ENCODE measurements at regions not wholly inside any gene's neighbourhood (a gene's known extent, or its start where the extent isn't known, plus 50 kb on each side); places are given as distances from the start of the nearest gene placed in this dataset.

- no peaks in the 10 kb centered on the region for H3K9me3 ChIP-seq (ENCODE audit: control insufficient read depth, low read depth, low read length)
- DNase-seq = no peak
- no peaks in the 10 kb centered on the region for H3K4me1 ChIP-seq (ENCODE audit: control insufficient read depth, insufficient read depth, low read length)
- H3K36me3 ChIP-seq (ENCODE audit: control insufficient read depth, insufficient read depth, low read length) = no peaks in the 10 kb centered on the region
- no peak overlapping the region for H3K4me3 ChIP-seq (ENCODE audit: low read length)
- 100% methylated on average over 1 of the region's 4 CpGs for WGBS (ENCODE audit: insufficient coverage, low lambda C conversion rate)
- no peaks in the 10 kb centered on the region for H3K27me3 ChIP-seq (ENCODE audit: control insufficient read depth, insufficient read depth, low read length)
- H3K27ac ChIP-seq (ENCODE audit: low read length) = no peak overlapping the region
These were observed 84.3 kb upstream of the MAP1LC3B2 start for GRCh38 chr12:116474899-116475298.

GRCh38 chr12:116476227-116476822, 82.9 kb upstream of the MAP1LC3B2 start:
- Histone ChIP-seq H3K9me3 (ENCODE audit: control insufficient read depth, low read depth, low read length) (no peaks in the 10 kb centered on the region), H3K4me1 (ENCODE audit: control insufficient read depth, insufficient read depth, low read length) (no peaks in the 10 kb centered on the region), H3K4me3 (ENCODE audit: low read length) (no peak overlapping the region), H3K27me3 (ENCODE audit: control insufficient read depth, insufficient read depth, low read length) (no peaks in the 10 kb centered on the region), H3K36me3 (ENCODE audit: control insufficient read depth, insufficient read depth, low read length) (no peaks in the 10 kb centered on the region), H3K27ac (ENCODE audit: low read length) (no peak overlapping the region)
- DNase-seq = no peak
- 96% methylated on average over 3 of the region's 7 CpGs for WGBS (ENCODE audit: insufficient coverage, low lambda C conversion rate)

- Histone ChIP-seq H3K4me1 (ENCODE audit: control insufficient read depth, insufficient read depth, low read length) (no peaks in the 10 kb centered on the region), H3K36me3 (ENCODE audit: control insufficient read depth, insufficient read depth, low read length) (no peaks in the 10 kb centered on the region), H3K9me3 (ENCODE audit: control insufficient read depth, low read depth, low read length) (no peaks in the 10 kb centered on the region), H3K27me3 (ENCODE audit: control insufficient read depth, insufficient read depth, low read length) (no peaks in the 10 kb centered on the region), H3K27ac (ENCODE audit: low read length) (no peak overlapping the region), H3K4me3 (ENCODE audit: low read length) (no peak overlapping the region)
- WGBS (ENCODE audit: insufficient coverage, low lambda C conversion rate) = no CpG with 5 or more reads among the region's 6 CpGs
- DNase-seq = no peak
These were observed 80.9 kb upstream of the MAP1LC3B2 start for GRCh38 chr12:116478243-116478773.

GRCh38 chr12:116480210-116480810, 78.9 kb upstream of the MAP1LC3B2 start:
- no CpG with 5 or more reads among the region's 3 CpGs for WGBS (ENCODE audit: insufficient coverage, low lambda C conversion rate)
- H3K9me3 ChIP-seq (ENCODE audit: control insufficient read depth, low read depth, low read length) = no peaks in the 10 kb centered on the region
- no peak overlapping the region for H3K27ac ChIP-seq (ENCODE audit: low read length)
- H3K27me3 ChIP-seq (ENCODE audit: control insufficient read depth, insufficient read depth, low read length) = no peaks in the 10 kb centered on the region
- H3K36me3 ChIP-seq (ENCODE audit: control insufficient read depth, insufficient read depth, low read length) = no peaks in the 10 kb centered on the region
- no peak for DNase-seq
- no peaks in the 10 kb centered on the region for H3K4me1 ChIP-seq (ENCODE audit: control insufficient read depth, insufficient read depth, low read length)
- H3K4me3 ChIP-seq (ENCODE audit: low read length) = no peak overlapping the region

- H3K36me3 ChIP-seq (ENCODE audit: control insufficient read depth, insufficient read depth, low read length) = no peaks in the 10 kb centered on the region
- no peaks in the 10 kb centered on the region for H3K27me3 ChIP-seq (ENCODE audit: control insufficient read depth, insufficient read depth, low read length)
- H3K4me1 ChIP-seq (ENCODE audit: control insufficient read depth, insufficient read depth, low read length) = no peaks in the 10 kb centered on the region
- H3K4me3 ChIP-seq (ENCODE audit: low read length) = no peak overlapping the region
- no peak overlapping the region for H3K27ac ChIP-seq (ENCODE audit: low read length)
- no peak for DNase-seq
- no peaks in the 10 kb centered on the region for H3K9me3 ChIP-seq (ENCODE audit: control insufficient read depth, low read depth, low read length)
- no CpG with 5 or more reads among the region's 9 CpGs for WGBS (ENCODE audit: insufficient coverage, low lambda C conversion rate)
These were observed 77.5 kb upstream of the MAP1LC3B2 start for GRCh38 chr12:116481726-116482125.

GRCh38 chr12:116482179-116482578, 77.0 kb upstream of the MAP1LC3B2 start:
- Histone ChIP-seq H3K27ac (ENCODE audit: low read length) (no peak overlapping the region), H3K36me3 (ENCODE audit: control insufficient read depth, insufficient read depth, low read length) (no peaks in the 10 kb centered on the region), H3K9me3 (ENCODE audit: control insufficient read depth, low read depth, low read length) (no peaks in the 10 kb centered on the region), H3K4me3 (ENCODE audit: low read length) (no peak overlapping the region), H3K27me3 (ENCODE audit: control insufficient read depth, insufficient read depth, low read length) (no peaks in the 10 kb centered on the region), H3K4me1 (ENCODE audit: control insufficient read depth, insufficient read depth, low read length) (no peaks in the 10 kb centered on the region)
- DNase-seq = no peak
- WGBS (ENCODE audit: insufficient coverage, low lambda C conversion rate) = 100% methylated on average over 1 of the region's 20 CpGs

- WGBS (ENCODE audit: insufficient coverage, low lambda C conversion rate) = 100% methylated on average over 3 of the region's 6 CpGs
- Histone ChIP-seq H3K9me3 (ENCODE audit: control insufficient read depth, low read depth, low read length) (peaks cover 1% of the 10 kb centered on the region), H3K27ac (ENCODE audit: low read length) (no peak overlapping the region), H3K36me3 (ENCODE audit: control insufficient read depth, insufficient read depth, low read length) (no peaks in the 10 kb centered on the region), H3K27me3 (ENCODE audit: control insufficient read depth, insufficient read depth, low read length) (no peaks in the 10 kb centered on the region), H3K4me1 (ENCODE audit: control insufficient read depth, insufficient read depth, low read length) (no peaks in the 10 kb centered on the region), H3K4me3 (ENCODE audit: low read length) (no peak overlapping the region)
- no peak for DNase-seq
These were observed 76.3 kb upstream of the MAP1LC3B2 start for GRCh38 chr12:116482859-116483258.

GRCh38 chr12:116483959-116484750, 75.0 kb upstream of the MAP1LC3B2 start:
- H3K4me3 ChIP-seq (ENCODE audit: low read length) = no peak overlapping the region
- DNase-seq = no peak
- WGBS (ENCODE audit: insufficient coverage, low lambda C conversion rate) = 50% methylated on average over 2 of the region's 19 CpGs
- H3K9me3 ChIP-seq (ENCODE audit: control insufficient read depth, low read depth, low read length) = peaks cover 3% of the 10 kb centered on the region
- H3K36me3 ChIP-seq (ENCODE audit: control insufficient read depth, insufficient read depth, low read length) = no peaks in the 10 kb centered on the region
- H3K4me1 ChIP-seq (ENCODE audit: control insufficient read depth, insufficient read depth, low read length) = no peaks in the 10 kb centered on the region
- H3K27ac ChIP-seq (ENCODE audit: low read length) = no peak overlapping the region
- no peaks in the 10 kb centered on the region for H3K27me3 ChIP-seq (ENCODE audit: control insufficient read depth, insufficient read depth, low read length)

- no peaks in the 10 kb centered on the region for H3K27me3 ChIP-seq (ENCODE audit: control insufficient read depth, insufficient read depth, low read length)
- no peaks in the 10 kb centered on the region for H3K4me1 ChIP-seq (ENCODE audit: control insufficient read depth, insufficient read depth, low read length)
- no peak overlapping the region for H3K4me3 ChIP-seq (ENCODE audit: low read length)
- DNase-seq = no peak
- H3K27ac ChIP-seq (ENCODE audit: low read length) = no peak overlapping the region
- H3K9me3 ChIP-seq (ENCODE audit: control insufficient read depth, low read depth, low read length) = peaks cover 3% of the 10 kb centered on the region
- no peaks in the 10 kb centered on the region for H3K36me3 ChIP-seq (ENCODE audit: control insufficient read depth, insufficient read depth, low read length)
- 76% methylated on average over 3 of the region's 5 CpGs for WGBS (ENCODE audit: insufficient coverage, low lambda C conversion rate)
These were observed 74.4 kb upstream of the MAP1LC3B2 start for GRCh38 chr12:116484807-116485206.

- WGBS (ENCODE audit: insufficient coverage, low lambda C conversion rate) = no CpG with 5 or more reads among the region's 3 CpGs
- Histone ChIP-seq H3K27me3 (ENCODE audit: control insufficient read depth, insufficient read depth, low read length) (no peaks in the 10 kb centered on the region), H3K27ac (ENCODE audit: low read length) (no peak overlapping the region), H3K9me3 (ENCODE audit: control insufficient read depth, low read depth, low read length) (peaks cover 3% of the 10 kb centered on the region), H3K4me1 (ENCODE audit: control insufficient read depth, insufficient read depth, low read length) (no peaks in the 10 kb centered on the region), H3K4me3 (ENCODE audit: low read length) (no peak overlapping the region), H3K36me3 (ENCODE audit: control insufficient read depth, insufficient read depth, low read length) (no peaks in the 10 kb centered on the region)
- DNase-seq = no peak
These were observed 70.1 kb upstream of the MAP1LC3B2 start for GRCh38 chr12:116489116-116489515.

Data from large intestine (tissue), 3 donors.